ENCODE measurements at regions not wholly inside any gene's neighbourhood (a gene's known extent, or its start where the extent isn't known, plus 50 kb on each side); places are given as distances from the start of the nearest gene placed in this dataset.

- Histone ChIP-seq H3K4me3 (no peak overlapping the region), H3K27me3 (no peaks in the 10 kb centered on the region), H3K36me3 (no peaks in the 10 kb centered on the region), H3K4me1 (no peaks in the 10 kb centered on the region), H3K9me3 (peaks cover 0 to 15% of the 10 kb centered on the region in 2 donors), H3K27ac (no peak overlapping the region)
- TF ChIP-seq CTCF (IDR thresholded peaks at IDR 0.05): no peak
- DNase-seq (no peak), ATAC-seq (no peak)
- intact Hi-C loops (cut with DNase I): no loop called here
These were observed 124.2 kb downstream of the RPIA start for GRCh38 chr2:88815697-88816096.

- intact Hi-C loops (cut with DNase I): no loop called here
- Histone ChIP-seq H3K4me3 (no peak overlapping the region), H3K27ac (no peak overlapping the region), H3K4me1 (no peaks in the 10 kb centered on the region), H3K27me3 (no peaks in the 10 kb centered on the region), H3K9me3 (peaks cover 0 to 15% of the 10 kb centered on the region in 2 donors), H3K36me3 (no peaks in the 10 kb centered on the region)
- no peak for DNase-seq
- no peak for TF ChIP-seq CTCF (IDR thresholded peaks at IDR 0.05)
- no peak for ATAC-seq
These were observed 126.9 kb downstream of the RPIA start for GRCh38 chr2:88818381-88818780.

GRCh38 chr2:88824951-88825350 is 133.5 kb downstream of the RPIA start:
- Histone ChIP-seq H3K4me1 (no peaks in the 10 kb centered on the region), H3K9me3 (no peaks in the 10 kb centered on the region), H3K4me3 (no peak overlapping the region), H3K36me3 (no peaks in the 10 kb centered on the region), H3K27ac (no peak overlapping the region), H3K27me3 (no peaks in the 10 kb centered on the region)
- no peak for TF ChIP-seq CTCF (IDR thresholded peaks at IDR 0.05)
- no peak for DNase-seq
- intact Hi-C loops (cut with DNase I): no loop called here
- ATAC-seq: no peak

DNA sequence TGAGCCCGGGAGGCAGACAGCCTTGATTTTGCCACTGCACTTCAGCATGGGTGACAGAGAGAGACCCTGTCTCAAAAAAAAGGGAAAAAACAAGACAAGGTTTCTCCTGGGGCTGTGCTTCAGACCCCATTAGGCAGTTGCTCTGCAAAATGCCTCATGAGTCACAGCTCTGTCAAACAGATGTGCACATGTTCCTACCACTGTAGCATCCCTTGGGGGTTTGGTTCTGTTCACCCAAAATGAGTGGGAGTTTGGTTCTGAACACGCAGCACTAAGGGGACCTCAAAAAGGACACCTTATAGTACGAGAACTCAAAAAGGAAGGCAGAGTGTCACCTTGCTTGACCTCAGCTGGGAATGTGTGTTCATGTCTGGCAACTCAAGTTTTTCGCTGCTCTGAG is 134.9 kb downstream of the RPIA start:
- Histone ChIP-seq H3K9me3 (no peaks in the 10 kb centered on the region), H3K27ac (no peak overlapping the region), H3K4me1 (no peaks in the 10 kb centered on the region), H3K36me3 (no peaks in the 10 kb centered on the region), H3K27me3 (no peaks in the 10 kb centered on the region), H3K4me3 (no peak overlapping the region)
- intact Hi-C loops (cut with DNase I): no loop called here
- TF ChIP-seq CTCF (IDR thresholded peaks at IDR 0.05): no peak
- ATAC-seq (no peak), DNase-seq (no peak)

GRCh38 chr2:88827821-88828220 is 136.3 kb downstream of the RPIA start:
- Histone ChIP-seq H3K36me3 (no peaks in the 10 kb centered on the region), H3K27ac (peak overlapping the region in 1 of 2 donors; percentile 66), H3K4me3 (no peak overlapping the region), H3K4me1 (no peaks in the 10 kb centered on the region), H3K27me3 (no peaks in the 10 kb centered on the region), H3K9me3 (no peaks in the 10 kb centered on the region)
- TF ChIP-seq CTCF (IDR thresholded peaks at IDR 0.05): no peak
- ATAC-seq (no peak), DNase-seq (no peak)
- intact Hi-C loops (cut with DNase I): no loop called here

Data from left lung (tissue), 4 donors.